GM18868 (cell line): ENCODE measurements at regions not wholly inside any gene's neighbourhood (a gene's known extent, or its start where the extent isn't known, plus 50 kb on each side); places are given as distances from the start of the nearest gene placed in this dataset.

Experiments
- ATAC-seq: cut with Tn5 transposase; IDR thresholded peaks from one replicate; pipeline ENCODE4 v1.9.1; 2021; ENCODE audit warnings: mild to moderate bottlenecking, moderate library complexity; ENCODE audit not compliant: unreplicated experiment

DNA sequence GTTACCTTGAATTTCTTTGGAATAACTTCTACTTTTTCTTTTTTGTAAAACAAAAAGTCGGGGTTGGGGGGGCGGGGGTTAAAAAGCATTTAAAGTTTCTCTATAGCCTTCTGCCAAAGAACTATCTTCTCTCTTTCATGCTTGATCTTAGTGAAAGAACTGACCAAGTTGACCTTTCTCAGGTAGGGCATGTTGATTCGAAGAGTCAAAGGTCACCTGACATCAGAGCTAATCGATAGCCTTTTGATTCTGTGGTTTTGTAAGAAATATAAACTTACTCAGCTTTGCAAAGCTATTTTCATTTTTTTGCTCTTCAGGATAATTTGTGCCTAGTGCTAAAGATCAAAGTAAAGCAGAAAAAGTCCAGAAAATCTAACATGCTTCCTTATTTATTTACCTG lies 181.5 kb downstream of the IRS2 start:
- no peak for ATAC-seq

DNA sequence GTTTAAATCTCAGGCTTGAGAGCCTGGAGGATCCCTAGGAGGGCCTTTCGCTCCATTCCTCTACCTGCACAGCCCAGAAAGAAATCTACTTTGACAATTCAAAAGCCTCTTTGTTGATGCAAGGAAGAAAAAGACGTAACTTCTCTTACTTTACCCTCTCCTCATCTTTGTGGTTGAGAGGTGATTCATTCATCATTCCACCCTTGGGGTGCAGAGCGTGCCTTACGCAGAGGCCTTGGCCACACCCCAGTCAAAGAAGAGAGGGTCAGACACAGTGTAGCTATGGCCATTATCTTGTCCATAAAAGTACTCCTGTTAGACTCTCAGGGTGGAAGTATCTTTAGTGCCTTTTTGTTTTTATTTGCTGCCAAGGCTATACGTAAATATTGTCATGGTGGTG lies 184.0 kb downstream of the IRS2 start:
- no peak for ATAC-seq

DNA sequence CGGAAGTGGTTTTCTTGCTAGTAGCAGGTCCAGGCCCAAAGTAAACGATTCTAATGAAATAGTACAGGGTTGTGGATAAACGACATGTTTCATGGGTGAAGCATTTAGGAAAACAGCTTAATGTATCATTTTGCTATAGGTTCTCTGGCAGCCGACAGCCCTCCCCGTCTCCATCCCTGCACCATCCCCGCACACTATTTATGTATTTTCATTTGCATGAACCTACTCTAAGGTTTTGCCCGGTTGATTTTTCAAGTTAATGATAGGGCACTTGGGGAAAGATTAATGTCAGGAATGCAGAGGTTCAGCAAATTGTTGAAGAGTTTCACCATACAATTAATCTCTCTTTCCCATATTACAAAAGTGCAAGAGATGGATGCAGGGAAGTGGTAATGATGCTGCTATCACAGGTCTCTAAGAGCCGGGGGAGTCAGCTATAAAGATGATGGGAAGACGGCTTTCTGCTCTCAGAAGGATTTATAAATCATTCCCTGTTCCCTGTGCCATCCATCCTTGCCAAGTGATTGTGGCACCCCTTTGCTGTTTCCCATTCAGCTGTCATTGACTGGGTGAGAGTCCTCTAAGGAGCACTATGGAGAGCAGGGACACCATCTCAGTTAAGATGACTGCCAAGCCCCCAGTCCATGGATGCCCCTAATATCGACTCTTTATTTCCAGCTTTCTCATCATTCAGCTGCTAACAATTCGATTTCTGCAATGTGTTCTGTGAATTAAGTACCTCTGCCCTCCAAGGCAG lies 186.3 kb downstream of the IRS2 start:
- no peak for ATAC-seq

DNA sequence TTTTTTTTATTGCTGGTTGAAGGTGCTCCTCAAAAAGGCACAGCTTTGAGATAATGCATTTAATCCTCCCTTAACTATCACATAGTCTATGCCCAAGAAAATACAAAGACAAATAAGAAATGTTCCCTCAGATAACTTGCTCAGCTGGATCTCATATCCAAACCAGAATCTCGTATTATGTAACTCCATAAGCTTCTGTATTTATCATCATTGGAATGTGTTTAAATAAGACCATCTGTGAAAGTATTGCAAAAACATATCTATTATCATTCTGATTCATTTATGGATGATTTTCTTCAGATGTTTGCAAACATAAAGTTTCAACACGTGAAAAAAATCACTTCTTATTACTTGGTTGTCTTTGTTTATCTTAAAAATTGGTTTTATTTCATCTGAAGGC lies 190.9 kb downstream of the IRS2 start:
- no peak for ATAC-seq

DNA sequence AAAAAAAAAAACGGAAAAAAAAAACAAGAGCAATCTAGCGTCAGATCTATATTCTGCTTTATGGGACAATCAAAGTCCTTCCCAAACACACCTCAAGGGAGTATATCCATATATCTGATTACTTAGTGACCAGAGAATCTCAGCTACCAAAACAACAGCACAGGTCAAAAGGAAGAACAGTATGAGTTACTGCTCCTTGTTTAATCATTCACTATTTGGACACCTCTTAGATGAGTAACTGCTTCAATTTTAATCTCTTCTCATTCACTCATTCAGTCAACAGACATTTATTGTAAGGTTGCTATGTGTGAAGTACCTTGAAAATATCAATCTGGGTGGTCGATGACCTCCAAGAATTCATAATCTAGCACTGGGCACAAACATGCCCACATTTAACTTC lies 193.2 kb downstream of the IRS2 start:
- no peak for ATAC-seq

DNA sequence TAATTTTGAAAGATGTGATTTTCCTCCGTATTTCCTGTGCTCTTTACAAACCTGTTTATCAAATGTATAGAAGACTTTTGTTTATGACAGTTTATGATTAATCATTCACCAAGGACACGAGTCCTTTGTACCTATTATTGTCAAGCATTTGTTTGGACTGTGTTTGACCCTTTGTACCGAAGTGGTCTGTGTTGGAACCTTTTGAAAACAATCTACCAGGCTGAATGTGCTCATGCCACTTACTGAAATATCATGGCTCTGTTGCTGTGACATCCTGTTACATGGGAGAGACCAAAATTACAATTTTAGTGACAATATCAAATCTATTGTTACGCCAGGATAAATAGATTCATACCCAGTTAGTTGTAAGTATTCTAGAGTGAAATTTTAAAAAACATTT lies 193.6 kb downstream of the IRS2 start:
- no peak for ATAC-seq

DNA sequence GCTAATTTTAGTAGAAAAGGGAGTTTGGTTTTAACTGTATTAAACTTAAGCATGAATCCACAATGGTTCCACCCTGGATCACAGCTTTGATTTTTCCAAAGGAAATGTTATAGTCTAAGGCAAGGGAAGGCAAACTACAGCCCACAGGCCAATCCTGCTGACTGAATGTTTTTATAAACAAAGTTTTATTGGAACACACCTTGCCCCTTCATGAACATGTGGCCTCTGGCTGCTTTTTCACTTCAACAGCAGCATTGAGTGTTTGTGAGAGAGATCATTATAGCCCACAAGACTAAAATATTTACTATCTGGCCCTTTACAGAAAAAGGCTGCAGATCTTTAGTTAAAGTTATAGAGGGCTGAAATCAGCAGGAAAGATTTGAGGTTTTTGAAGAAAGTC lies 198.7 kb downstream of the IRS2 start:
- no peak for ATAC-seq

DNA sequence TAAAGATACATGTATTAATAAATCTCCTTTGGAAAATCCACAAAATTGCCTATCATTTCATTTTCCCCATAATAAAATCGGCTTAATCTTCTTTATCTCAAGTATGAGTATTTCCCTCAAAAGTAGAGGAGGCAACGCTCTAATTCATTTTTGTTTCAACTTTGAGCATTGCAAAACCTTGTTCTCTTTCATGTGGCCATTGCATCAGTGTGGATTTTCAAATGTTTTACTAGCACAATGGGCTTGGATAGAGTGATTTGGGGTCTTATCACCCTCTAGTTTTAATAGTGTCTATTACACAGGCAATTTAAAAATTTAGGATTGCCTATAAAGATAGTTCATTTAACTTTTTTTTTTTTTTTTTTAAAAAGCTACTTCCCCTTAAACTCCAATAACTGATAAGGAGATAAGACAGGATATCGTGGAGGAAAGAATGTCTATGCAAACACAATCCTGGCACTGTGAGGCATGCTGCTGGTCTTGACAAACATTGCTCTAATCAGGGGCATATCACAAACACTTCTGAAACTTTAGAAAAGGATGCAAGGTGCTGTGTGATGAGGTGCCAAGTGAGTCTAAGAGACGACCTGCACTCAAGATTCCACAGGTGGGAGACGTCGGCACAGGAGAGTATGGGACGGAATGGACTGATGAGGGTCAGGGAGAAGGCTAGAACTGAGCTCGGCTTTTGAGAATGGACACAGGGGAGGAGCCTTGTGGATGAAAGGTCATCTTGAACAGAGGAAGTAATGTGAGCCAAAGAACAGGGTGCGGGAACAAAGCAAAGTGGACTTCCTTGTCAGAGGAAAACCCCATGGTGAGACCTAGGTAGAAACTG lies 199.7 kb downstream of the IRS2 start:
- no peak for ATAC-seq

DNA sequence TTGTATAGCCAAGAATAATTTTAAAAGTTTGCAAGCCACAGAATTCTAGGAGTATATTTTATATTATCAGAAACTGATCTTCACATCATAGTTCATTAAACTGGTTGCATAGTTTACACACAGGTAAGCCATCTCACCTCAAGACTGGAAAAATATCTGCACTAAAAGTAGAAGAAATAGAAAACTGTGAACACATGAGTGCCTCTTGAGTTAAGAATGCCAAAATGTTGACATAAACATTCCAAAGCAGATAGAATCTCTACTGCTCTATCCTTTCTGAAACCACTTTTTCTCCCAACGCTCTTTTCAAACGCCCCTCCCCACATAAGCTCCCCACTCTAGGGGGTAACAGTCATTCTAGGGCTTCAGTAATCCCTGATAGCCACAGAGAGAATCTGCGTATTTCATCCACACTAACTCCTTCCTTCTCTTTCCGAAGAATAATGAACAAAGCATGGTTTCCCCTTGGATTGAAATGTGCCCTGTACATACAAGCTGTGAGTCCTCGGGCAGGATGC lies 201.5 kb downstream of the IRS2 start:
- ATAC-seq, result no peak

DNA sequence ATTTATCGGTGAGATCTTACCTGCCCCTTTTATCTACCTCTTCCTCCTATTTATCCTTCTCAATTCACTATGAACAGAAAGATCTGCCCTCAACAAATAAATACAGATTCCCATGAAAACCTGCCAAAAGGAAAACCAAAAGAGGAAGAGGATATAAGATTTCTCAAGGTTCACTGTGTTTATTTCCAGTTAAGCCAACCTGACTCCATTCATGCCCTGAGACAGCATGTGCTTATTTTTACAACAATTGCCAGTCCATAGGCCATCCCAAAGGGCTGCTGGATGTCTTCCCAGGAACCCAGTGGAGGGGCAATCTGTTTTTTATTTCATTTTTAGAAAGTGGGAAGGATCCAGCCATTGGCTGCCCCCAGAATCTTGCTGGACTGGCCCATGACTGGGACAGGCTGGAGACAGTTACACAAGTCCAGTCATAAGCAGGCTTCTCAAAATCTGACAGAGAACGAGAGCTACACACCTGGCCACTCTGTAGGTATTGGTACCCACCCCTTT lies 209.1 kb downstream of the IRS2 start:
- ATAC-seq, result no peak

DNA sequence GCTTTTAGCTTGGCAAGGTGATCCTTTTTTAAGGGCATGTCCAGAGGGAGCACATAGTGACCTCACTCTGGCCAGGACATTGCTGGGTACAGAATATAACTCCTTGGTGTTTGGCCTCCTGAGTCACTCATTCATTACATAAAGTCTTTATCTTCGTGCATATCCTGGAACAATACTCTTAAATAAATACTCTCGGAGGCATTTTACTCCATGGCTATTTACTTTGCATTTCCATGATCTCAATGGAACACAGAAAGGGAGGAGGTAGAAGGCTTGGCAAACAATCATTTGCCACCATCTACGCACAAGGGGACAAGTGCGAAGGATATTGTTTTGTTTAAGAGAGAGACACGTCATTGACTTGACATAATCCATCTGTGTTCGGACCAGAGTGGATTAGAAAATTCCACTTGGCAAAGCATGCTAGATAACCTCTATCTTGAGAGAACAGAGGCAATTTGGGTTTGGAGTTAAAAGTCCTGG lies 210.0 kb downstream of the IRS2 start:
- ATAC-seq, result no peak

DNA sequence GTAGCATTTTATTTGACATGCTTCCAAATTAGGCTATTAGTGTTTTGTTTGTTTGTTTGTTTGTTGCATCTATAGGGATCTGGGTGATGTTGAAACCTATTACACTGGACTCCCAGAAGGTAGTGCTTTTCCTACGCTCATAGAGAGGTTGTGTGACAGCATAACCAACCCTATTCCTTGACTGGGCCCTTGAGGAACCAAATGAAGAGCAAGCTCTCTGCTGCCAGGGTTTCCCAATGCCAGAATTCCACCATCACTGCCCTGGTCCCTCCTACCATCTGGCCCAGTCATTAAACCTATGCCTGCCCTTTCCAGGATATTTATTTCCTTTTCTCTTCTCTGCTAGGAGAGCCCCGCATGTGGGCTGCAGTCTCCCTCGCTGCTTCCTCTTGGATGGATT lies 210.6 kb downstream of the IRS2 start:
- ATAC-seq, result no peak

DNA sequence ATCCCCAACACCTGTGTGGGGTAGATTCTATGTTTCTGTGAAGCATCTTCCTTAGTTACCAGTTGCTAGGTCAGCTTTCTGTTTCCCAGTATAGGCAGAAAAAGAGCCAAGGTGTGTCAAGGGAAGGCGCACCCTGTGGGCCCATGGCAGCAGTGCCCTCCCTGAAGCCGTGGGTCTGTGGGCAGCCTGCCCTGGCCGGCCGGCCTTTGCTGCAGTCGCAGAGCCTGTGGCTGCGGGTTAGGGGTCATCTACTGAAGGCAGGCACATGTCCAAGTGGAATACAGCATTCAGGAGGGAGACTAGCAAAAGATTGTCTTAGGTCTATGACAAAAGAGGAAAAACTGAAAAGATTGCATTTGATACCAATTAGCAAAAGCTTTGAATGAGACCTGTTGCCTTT lies 214.0 kb downstream of the IRS2 start:
- no peak for ATAC-seq

DNA sequence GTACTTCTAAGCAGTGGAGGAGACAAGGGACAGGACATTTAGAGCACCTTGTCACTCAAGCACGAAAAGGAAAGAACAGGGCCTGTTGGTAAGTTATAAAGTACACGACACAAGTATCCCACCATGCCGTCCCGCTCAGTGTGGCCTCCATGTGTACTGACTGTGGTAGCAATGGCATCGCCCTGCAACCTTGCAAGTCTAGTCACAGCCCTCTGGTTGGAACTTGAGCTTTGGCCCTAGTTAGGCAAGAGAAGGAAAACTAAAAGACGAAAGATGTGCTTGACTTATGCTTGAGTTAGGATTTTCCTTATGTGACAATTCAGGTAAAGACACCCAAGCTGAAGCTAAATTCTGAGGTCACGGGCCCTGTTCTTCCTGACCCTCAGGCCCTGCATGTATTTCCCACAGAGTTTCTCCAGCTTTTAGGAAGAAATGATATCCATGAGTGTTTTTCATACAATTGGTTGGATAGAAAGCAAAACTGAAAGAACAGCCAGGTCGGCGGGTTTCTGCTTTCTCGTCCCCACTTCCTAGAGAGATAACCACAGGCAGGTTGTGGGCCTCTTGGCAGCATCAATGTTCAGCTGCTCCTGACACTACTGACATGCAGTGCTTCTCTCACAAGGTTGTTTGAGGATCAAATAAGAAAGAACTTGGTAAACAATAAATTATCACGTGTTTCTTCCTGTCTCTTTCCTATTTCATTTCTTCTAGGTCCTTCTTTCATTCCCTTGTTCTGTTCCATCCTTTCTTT lies 216.2 kb downstream of the IRS2 start:
- ATAC-seq, result peak; percentile 83

DNA sequence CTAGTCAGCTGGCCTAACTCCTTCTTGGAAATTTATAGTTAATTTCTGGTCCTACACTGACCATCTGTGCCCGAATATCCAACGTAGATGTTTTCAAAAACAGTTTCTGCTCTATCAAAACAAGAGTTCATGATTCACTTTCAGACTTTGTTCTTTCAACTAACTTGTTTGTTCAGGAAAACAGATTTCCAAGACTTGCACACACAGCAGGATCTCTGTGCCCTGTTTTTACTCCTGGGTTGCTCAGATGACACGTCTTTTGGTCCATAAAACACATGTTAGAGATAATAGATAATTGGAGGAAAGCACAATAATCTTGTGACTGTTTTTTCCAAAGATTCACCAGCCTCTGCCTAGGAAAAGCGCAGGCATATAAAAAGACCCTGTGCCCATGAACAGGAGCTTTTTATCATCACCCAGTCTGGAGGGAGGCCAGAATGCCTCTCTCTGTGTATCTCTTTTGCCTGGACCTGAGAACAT lies 218.0 kb downstream of the IRS2 start:
- no peak for ATAC-seq

DNA sequence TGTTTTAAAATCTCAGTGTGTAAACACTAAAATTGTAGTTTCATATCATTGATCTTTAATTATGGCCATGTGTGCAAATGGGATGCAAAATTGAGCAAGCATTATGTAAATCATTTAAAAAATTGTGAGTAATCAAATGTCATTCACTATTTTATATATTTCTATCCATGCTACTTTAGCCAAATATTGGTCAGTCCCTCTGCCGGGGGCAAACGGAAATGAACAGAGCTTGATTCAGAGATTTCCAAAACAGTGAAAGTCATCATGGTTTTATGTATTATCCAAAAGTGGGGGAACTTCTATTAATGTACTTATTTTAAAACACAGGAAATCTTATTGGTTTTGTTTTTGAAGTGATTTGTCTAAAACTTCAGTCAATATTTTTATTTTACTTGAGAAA lies 219.1 kb downstream of the IRS2 start:
- no peak for ATAC-seq

DNA sequence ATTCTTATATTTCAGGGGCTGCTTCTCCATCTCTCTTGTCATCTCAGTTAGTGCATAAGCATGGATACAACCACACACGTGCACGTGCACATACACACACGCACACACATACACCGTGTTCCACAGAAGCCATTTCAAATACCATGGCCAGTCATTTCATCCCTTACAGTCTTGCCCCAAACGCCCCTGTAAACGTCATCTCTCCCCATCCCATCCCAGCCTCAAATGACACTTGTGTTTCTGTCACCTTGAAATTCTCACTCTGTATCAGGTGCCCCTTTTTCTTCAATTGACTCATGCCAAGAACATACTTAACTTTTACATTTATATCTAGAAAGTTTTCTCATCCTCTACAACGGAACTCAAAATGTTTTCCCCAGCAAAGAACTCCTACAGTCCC lies 220.5 kb downstream of the IRS2 start:
- ATAC-seq, result no peak

DNA sequence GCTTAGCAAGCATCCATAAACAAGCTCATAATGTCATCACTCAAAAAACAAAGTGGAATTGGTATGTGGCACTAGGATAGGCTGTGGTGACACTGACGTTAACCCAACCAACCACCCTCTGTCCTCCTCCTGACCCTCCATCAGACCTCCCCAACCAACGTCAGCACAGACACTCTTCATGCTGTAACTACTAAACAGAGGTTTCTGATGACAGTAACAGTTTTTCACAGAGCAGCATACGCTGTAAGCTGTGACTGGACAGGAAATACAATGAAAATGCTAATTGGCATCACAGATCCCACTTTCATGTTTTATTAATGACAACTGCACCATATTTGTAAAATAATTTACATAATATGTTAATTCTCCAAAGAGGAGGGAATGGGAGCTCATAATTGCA lies 238.0 kb downstream of the IRS2 start:
- ATAC-seq, result no peak

DNA sequence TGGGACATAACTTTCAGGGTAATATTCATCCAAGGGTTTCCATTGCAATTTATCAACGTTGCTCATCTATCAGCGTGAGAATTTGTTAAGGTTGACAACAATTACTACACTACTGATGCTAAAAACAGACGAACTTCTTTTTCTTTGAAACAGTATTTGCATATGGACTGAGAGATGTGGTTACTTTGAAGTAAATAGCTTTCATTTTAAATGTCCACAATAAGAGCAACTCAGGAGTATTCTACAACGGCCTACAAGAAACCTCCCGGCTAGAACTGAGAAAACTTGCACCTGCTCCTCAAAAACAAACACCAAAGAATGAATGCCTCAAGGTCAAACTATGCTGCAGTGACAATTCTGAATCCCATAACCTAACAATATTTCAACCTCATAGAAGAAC lies 238.4 kb downstream of the IRS2 start:
- ATAC-seq, result no peak

DNA sequence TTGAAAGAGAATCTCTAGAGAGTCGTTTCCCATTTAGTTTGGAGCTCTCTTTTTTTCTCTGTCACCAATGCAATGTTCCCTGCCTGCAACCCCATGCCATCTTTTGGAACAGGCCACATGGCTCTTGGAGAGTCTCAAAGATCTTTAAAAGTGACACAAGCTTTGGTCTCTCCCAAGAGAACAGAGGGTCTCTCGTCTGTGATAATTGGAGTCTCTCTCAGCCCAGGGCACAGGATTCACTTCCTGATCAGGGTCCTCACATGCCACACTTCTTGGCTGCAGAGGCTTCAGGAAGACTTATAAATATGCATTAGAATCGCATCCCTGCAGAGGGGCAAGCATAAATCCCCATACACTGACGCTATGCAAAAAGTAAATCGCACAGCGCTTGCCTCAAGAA lies 240.5 kb downstream of the IRS2 start:
- no peak for ATAC-seq

DNA sequence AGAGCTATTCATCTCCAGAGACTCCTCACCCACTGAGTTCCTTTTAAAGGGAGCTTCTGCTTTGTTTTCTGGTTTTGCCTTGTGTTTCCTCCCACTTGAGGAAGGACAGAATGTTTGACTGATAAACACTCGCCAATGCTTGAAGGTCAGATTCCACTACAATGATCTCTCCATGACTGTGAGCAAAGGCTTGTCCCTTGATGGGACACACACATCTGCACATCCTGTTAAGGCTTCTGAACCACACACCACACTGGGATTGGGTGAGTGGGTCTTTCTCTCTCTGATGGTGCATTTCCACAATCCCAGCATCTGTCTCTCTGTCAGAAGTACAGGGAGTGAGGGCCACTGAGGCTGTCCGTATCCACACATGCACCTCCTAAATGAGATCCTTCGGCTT lies 245.3 kb downstream of the IRS2 start:
- no peak for ATAC-seq
